ENCODE measurements at regions not wholly inside any gene's neighbourhood (a gene's known extent, or its start where the extent isn't known, plus 50 kb on each side); places are given as distances from the start of the nearest gene placed in this dataset.

DNA sequence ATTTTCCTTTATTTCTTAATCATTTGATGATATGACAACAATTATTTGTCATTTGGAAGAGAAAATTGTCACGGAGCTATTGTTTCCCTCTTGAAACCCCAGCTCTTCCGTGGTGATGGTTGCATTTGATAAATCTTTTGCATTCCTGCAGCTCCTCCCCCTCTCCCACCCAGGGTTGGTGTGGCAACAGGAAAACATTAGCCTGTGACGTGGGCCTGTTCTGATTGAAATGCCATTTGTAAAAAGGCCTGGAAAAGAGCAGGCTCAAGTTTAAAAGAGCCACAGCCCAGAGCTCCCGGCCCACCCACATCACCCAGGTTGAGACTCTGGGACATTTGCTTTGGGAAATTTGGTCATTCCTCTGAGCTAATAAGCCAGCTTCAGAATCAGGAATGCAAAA lies 282.5 kb downstream of the RPLP1 start:
- TF ChIP-seq GABPA (IDR thresholded peaks at IDR 0.05 in 1 of 2, conservative IDR thresholded peaks at IDR 0.05 in 1 of 2): no peak
- no peak for TF ChIP-seq YY1 (IDR thresholded peaks at IDR 0.05)
- no peak for TF ChIP-seq JUND (IDR thresholded peaks at IDR 0.05)
- no peak for TF ChIP-seq NR2F2 (IDR thresholded peaks at IDR 0.05)
- TF ChIP-seq TAF1 (conservative IDR thresholded peaks at IDR 0.05): no peak
- no peak for TF ChIP-seq RAD21 (IDR thresholded peaks at IDR 0.05)
- TF ChIP-seq, protein P1, sequence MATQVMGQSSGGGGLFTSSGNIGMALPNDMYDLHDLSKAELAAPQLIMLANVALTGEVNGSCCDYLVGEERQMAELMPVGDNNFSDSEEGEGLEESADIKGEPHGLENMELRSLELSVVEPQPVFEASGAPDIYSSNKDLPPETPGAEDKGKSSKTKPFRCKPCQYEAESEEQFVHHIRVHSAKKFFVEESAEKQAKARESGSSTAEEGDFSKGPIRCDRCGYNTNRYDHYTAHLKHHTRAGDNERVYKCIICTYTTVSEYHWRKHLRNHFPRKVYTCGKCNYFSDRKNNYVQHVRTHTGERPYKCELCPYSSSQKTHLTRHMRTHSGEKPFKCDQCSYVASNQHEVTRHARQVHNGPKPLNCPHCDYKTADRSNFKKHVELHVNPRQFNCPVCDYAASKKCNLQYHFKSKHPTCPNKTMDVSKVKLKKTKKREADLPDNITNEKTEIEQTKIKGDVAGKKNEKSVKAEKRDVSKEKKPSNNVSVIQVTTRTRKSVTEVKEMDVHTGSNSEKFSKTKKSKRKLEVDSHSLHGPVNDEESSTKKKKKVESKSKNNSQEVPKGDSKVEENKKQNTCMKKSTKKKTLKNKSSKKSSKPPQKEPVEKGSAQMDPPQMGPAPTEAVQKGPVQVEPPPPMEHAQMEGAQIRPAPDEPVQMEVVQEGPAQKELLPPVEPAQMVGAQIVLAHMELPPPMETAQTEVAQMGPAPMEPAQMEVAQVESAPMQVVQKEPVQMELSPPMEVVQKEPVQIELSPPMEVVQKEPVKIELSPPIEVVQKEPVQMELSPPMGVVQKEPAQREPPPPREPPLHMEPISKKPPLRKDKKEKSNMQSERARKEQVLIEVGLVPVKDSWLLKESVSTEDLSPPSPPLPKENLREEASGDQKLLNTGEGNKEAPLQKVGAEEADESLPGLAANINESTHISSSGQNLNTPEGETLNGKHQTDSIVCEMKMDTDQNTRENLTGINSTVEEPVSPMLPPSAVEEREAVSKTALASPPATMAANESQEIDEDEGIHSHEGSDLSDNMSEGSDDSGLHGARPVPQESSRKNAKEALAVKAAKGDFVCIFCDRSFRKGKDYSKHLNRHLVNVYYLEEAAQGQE (IDR thresholded peaks at IDR 0.05): no peak
- TF ChIP-seq FOXA2 (IDR thresholded peaks at IDR 0.05): no peak
- no peak for TF ChIP-seq SP1 (IDR thresholded peaks at IDR 0.05)
- TF ChIP-seq HNF4A (conservative IDR thresholded peaks at IDR 0.05): no peak
- TF ChIP-seq, protein P2, sequence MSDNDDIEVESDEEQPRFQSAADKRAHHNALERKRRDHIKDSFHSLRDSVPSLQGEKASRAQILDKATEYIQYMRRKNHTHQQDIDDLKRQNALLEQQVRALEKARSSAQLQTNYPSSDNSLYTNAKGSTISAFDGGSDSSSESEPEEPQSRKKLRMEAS (IDR thresholded peaks at IDR 0.05): no peak
- TF ChIP-seq, protein P3, sequence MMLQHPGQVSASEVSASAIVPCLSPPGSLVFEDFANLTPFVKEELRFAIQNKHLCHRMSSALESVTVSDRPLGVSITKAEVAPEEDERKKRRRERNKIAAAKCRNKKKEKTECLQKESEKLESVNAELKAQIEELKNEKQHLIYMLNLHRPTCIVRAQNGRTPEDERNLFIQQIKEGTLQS (IDR thresholded peaks at IDR 0.05): no peak
- TF ChIP-seq, protein P4, sequence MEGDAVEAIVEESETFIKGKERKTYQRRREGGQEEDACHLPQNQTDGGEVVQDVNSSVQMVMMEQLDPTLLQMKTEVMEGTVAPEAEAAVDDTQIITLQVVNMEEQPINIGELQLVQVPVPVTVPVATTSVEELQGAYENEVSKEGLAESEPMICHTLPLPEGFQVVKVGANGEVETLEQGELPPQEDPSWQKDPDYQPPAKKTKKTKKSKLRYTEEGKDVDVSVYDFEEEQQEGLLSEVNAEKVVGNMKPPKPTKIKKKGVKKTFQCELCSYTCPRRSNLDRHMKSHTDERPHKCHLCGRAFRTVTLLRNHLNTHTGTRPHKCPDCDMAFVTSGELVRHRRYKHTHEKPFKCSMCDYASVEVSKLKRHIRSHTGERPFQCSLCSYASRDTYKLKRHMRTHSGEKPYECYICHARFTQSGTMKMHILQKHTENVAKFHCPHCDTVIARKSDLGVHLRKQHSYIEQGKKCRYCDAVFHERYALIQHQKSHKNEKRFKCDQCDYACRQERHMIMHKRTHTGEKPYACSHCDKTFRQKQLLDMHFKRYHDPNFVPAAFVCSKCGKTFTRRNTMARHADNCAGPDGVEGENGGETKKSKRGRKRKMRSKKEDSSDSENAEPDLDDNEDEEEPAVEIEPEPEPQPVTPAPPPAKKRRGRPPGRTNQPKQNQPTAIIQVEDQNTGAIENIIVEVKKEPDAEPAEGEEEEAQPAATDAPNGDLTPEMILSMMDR (IDR thresholded peaks at IDR 0.05; ENCODE audit: low read depth, low read length, missing input control): no peak
- TF ChIP-seq, protein P5, sequence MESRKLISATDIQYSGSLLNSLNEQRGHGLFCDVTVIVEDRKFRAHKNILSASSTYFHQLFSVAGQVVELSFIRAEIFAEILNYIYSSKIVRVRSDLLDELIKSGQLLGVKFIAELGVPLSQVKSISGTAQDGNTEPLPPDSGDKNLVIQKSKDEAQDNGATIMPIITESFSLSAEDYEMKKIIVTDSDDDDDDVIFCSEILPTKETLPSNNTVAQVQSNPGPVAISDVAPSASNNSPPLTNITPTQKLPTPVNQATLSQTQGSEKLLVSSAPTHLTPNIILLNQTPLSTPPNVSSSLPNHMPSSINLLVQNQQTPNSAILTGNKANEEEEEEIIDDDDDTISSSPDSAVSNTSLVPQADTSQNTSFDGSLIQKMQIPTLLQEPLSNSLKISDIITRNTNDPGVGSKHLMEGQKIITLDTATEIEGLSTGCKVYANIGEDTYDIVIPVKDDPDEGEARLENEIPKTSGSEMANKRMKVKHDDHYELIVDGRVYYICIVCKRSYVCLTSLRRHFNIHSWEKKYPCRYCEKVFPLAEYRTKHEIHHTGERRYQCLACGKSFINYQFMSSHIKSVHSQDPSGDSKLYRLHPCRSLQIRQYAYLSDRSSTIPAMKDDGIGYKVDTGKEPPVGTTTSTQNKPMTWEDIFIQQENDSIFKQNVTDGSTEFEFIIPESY (IDR thresholded peaks at IDR 0.05): no peak
- TF ChIP-seq HNF4G (IDR thresholded peaks at IDR 0.05): no peak
- TF ChIP-seq FOXA1 (IDR thresholded peaks at IDR 0.05): no peak
- no peak for TF ChIP-seq EGR1 (IDR thresholded peaks at IDR 0.05; ENCODE audit: low read depth in 2 of 2)
- TF ChIP-seq RXRA (IDR thresholded peaks at IDR 0.05): no peak
- Histone ChIP-seq H3K36me3 (ENCODE audit: control insufficient read depth in 4 of 4, insufficient read depth in 3 of 4, low read depth in 1 of 4, low read length in 3 of 4) (no peaks in the 10 kb centered on the region), H3K9me3 (ENCODE audit: control insufficient read depth in 4 of 4, low read length in 3 of 4) (no peaks in the 10 kb centered on the region), H3K27ac (ENCODE audit: low read depth in 1 of 2, low read length in 2 of 2) (no peak overlapping the region), H3K9ac (ENCODE audit: low read depth in 1 of 2, low read length in 2 of 2) (no peak overlapping the region), H3K27me3 (ENCODE audit: control insufficient read depth in 4 of 4, insufficient read depth in 4 of 4, low read length in 3 of 4) (no peaks in the 10 kb centered on the region), H3K4me3 (ENCODE audit: low read depth in 1 of 3, low read length in 3 of 3) (no peak overlapping the region), H3K4me1 (ENCODE audit: control insufficient read depth in 4 of 4, insufficient read depth in 4 of 4, low read length in 3 of 4) (no peaks in the 10 kb centered on the region)
- WGBS: 69% methylated on average over 4 of the region's 4 CpGs
- no peak for DNase-seq (ENCODE audit: low spot score)

Data from liver (tissue), 8 donors.